ENCODE measurements at regions not wholly inside any gene's neighbourhood (a gene's known extent, or its start where the extent isn't known, plus 50 kb on each side); places are given as distances from the start of the nearest gene placed in this dataset.

DNA sequence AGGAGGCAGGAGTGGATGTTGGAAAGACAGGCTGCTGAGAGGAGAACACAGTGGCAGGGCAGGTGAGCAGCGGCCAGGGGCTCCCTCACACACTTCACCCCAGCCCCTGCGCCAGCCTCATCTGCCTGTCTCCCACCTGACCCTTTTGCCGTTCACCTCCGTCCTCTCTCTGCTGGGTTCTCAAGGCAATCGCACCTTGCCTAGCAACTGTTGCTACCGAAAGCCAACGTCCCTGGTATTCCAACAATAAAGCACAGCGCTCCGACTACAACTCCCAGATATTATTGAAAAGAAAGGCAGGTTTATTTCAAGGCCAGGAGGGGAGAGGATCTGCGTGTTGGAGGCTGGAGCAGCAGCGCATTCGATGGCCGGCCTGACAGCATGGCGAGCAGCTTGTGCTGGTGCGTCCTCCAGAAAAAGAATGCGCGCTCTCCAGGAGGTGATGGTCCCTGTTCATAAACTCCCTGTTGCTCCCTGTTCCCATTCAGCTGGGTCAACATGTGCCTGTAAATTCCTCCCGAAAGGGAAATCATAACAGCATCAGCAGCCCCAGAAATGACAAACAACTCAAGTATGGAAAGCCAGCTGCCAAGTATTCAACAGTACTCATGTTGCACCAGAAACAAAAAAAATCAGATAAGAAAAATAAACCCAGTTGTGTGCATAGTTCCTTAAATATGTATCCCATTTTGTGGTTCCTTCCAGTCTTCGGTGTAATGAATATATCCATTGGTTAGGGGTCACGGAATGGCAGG, 153.0 kb upstream of the DIO3 start:
- no peak for TF ChIP-seq RFX5 (IDR thresholded peaks at IDR 0.05; ENCODE audit: low read length)
- TF ChIP-seq EZH2phosphoT487 (IDR thresholded peaks at IDR 0.05; ENCODE audit: borderline replicate concordance, low read depth) = no peak
- TF ChIP-seq, protein P1, sequence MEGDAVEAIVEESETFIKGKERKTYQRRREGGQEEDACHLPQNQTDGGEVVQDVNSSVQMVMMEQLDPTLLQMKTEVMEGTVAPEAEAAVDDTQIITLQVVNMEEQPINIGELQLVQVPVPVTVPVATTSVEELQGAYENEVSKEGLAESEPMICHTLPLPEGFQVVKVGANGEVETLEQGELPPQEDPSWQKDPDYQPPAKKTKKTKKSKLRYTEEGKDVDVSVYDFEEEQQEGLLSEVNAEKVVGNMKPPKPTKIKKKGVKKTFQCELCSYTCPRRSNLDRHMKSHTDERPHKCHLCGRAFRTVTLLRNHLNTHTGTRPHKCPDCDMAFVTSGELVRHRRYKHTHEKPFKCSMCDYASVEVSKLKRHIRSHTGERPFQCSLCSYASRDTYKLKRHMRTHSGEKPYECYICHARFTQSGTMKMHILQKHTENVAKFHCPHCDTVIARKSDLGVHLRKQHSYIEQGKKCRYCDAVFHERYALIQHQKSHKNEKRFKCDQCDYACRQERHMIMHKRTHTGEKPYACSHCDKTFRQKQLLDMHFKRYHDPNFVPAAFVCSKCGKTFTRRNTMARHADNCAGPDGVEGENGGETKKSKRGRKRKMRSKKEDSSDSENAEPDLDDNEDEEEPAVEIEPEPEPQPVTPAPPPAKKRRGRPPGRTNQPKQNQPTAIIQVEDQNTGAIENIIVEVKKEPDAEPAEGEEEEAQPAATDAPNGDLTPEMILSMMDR (IDR thresholded peaks at IDR 0.05) = no peak
- TF ChIP-seq, protein P2, sequence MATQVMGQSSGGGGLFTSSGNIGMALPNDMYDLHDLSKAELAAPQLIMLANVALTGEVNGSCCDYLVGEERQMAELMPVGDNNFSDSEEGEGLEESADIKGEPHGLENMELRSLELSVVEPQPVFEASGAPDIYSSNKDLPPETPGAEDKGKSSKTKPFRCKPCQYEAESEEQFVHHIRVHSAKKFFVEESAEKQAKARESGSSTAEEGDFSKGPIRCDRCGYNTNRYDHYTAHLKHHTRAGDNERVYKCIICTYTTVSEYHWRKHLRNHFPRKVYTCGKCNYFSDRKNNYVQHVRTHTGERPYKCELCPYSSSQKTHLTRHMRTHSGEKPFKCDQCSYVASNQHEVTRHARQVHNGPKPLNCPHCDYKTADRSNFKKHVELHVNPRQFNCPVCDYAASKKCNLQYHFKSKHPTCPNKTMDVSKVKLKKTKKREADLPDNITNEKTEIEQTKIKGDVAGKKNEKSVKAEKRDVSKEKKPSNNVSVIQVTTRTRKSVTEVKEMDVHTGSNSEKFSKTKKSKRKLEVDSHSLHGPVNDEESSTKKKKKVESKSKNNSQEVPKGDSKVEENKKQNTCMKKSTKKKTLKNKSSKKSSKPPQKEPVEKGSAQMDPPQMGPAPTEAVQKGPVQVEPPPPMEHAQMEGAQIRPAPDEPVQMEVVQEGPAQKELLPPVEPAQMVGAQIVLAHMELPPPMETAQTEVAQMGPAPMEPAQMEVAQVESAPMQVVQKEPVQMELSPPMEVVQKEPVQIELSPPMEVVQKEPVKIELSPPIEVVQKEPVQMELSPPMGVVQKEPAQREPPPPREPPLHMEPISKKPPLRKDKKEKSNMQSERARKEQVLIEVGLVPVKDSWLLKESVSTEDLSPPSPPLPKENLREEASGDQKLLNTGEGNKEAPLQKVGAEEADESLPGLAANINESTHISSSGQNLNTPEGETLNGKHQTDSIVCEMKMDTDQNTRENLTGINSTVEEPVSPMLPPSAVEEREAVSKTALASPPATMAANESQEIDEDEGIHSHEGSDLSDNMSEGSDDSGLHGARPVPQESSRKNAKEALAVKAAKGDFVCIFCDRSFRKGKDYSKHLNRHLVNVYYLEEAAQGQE (IDR thresholded peaks at IDR 0.05; ENCODE audit: low read depth, low read length) = no peak
- no peak for TF ChIP-seq GATA2 (CRISPR knock-in tag; IDR thresholded peaks at IDR 0.05)
- no peak for TF ChIP-seq TAF1 (IDR thresholded peaks at IDR 0.05; ENCODE audit: borderline replicate concordance, low read depth, low read length)
- TF ChIP-seq, protein P3, sequence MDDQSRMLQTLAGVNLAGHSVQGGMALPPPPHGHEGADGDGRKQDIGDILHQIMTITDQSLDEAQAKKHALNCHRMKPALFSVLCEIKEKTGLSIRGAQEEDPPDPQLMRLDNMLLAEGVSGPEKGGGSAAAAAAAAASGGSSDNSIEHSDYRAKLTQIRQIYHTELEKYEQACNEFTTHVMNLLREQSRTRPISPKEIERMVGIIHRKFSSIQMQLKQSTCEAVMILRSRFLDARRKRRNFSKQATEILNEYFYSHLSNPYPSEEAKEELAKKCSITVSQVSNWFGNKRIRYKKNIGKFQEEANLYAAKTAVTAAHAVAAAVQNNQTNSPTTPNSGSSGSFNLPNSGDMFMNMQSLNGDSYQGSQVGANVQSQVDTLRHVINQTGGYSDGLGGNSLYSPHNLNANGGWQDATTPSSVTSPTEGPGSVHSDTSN (IDR thresholded peaks at IDR 0.05) = no peak
- TF ChIP-seq NFIC (IDR thresholded peaks at IDR 0.05; ENCODE audit: borderline replicate concordance) = no peak
- no peak for TF ChIP-seq RXRA (IDR thresholded peaks at IDR 0.05; ENCODE audit: borderline replicate concordance, low read depth)
- no peak for TF ChIP-seq FOSL2 (IDR thresholded peaks at IDR 0.05; ENCODE audit: borderline replicate concordance, low read depth)
- TF ChIP-seq, protein P4, sequence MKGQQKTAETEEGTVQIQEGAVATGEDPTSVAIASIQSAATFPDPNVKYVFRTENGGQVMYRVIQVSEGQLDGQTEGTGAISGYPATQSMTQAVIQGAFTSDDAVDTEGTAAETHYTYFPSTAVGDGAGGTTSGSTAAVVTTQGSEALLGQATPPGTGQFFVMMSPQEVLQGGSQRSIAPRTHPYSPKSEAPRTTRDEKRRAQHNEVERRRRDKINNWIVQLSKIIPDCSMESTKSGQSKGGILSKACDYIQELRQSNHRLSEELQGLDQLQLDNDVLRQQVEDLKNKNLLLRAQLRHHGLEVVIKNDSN (IDR thresholded peaks at IDR 0.05; ENCODE audit: borderline replicate concordance, low read depth) = no peak
- TF ChIP-seq JUND (IDR thresholded peaks at IDR 0.05) = no peak
- TF ChIP-seq SMC3 (IDR thresholded peaks at IDR 0.05; ENCODE audit: low read depth, low read length) = no peak
- TF ChIP-seq RCOR1 (IDR thresholded peaks at IDR 0.05; ENCODE audit: low read length) = no peak
- TF ChIP-seq TEAD4 (IDR thresholded peaks at IDR 0.05; ENCODE audit: borderline replicate concordance, insufficient read depth) = no peak
- TF ChIP-seq, protein P5, sequence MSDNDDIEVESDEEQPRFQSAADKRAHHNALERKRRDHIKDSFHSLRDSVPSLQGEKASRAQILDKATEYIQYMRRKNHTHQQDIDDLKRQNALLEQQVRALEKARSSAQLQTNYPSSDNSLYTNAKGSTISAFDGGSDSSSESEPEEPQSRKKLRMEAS (IDR thresholded peaks at IDR 0.05; ENCODE audit: low read depth) = no peak
- no peaks in the 10 kb centered on the region for H3K79me2 ChIP-seq (ENCODE audit: insufficient read depth)
- ChIA-PET POLR2A (no interaction called here), CTCF (interaction anchor here (0.9 kb wide), 1 partner anchor 11 kb away, joined by 3 read pairs; no protein-coding TSS in a partner anchor)
- H3K4me1 ChIP-seq (ENCODE audit: control insufficient read depth in 1 of 2, insufficient read depth in 2 of 2, low read depth in 1 of 2, low read length in 1 of 2) = peaks cover 0 to 22% of the 10 kb centered on the region in 2 experiments; a peak in 2 of 4 replicates
- H3K4me3 ChIP-seq (ENCODE audit: low read depth in 2 of 2, low read length in 1 of 2) = no peak overlapping the region
- H4K20me1 ChIP-seq (ENCODE audit: insufficient read depth) = no peaks in the 10 kb centered on the region
- H3K9me2 ChIP-seq = no peaks in the 10 kb centered on the region
- no peaks in the 10 kb centered on the region for H3F3A ChIP-seq (replicated peaks; ENCODE audit: insufficient read depth)
- H3K36me3 ChIP-seq (replicated peaks in 1 of 2; ENCODE audit: control insufficient read depth in 1 of 2, insufficient read depth in 2 of 2, low read length in 1 of 2) = no peaks in the 10 kb centered on the region
- no peak overlapping the region for H3K9ac ChIP-seq
- no peak overlapping the region for H3K4me2 ChIP-seq
- no peak overlapping the region for H3K27ac ChIP-seq (ENCODE audit: low read depth in 2 of 2, low read length in 1 of 2)
- no peak overlapping the region for H2AFZ ChIP-seq (ENCODE audit: low read depth)
- 70% methylated on average over 20 of the region's 20 CpGs for WGBS (ENCODE audit: low lambda C conversion rate)
- no peak for DNase-seq
- no peaks in the 10 kb centered on the region for H3K27me3 ChIP-seq (ENCODE audit: insufficient read depth)
- H3K9me3 ChIP-seq = no peaks in the 10 kb centered on the region

All from SK-N-SH (cell line).